GM12878 (cell line): ENCODE measurements at regions not wholly inside any gene's neighbourhood (a gene's known extent, or its start where the extent isn't known, plus 50 kb on each side); places are given as distances from the start of the nearest gene placed in this dataset.

Source experiments
- ATAC-seq: fragments of 200-7000 bp; cut with Tn5 transposase; 3 replicates; pipeline ENCODE4 v1.9.1; 2020; ENCODE audit warnings: mild to moderate bottlenecking, moderate library complexity
- BruUV-seq: library from RNA; stranded (reverse); fragments of 400-500 nt; replicated peaks from 2 replicates; lab custom pipeline; 2021; lab: Mats Ljungman, UMichigan
- CTCF ChIA-PET: fragments of 300-600 bp; sonication (Branson Sonifier 250); formaldehyde crosslinking; extraction: SDS; loops from one replicate; lab custom pipeline; 2021; ENCODE audit warnings: inconsistent platforms; lab: Yijun Ruan, JAX
- POLR2A ChIA-PET: fragments of 350-600 bp; formaldehyde crosslinking; extraction: SDS; loops from one replicate; lab custom pipeline; 2021; ENCODE audit warnings: inconsistent platforms; lab: Charles Lee
- RAD21 ChIA-PET: fragments of 300-600 bp; sonication (Branson Sonifier 250); formaldehyde crosslinking; loops from one replicate; lab custom pipeline; 2023; ENCODE audit warnings: antibody characterized with exemption; ENCODE audit not compliant: unreplicated experiment; lab: Charles Lee
- SMC1A ChIA-PET: fragments of 300-600 bp; sonication (Branson Sonifier 250); formaldehyde crosslinking; loops from one replicate; lab custom pipeline; 2023; ENCODE audit not compliant: unreplicated experiment, uncharacterized antibody; lab: Charles Lee
- DNase-seq: peaks from one replicate; pipeline ENCODE4 v3.0.0-alpha.2; 2011; ENCODE audit warnings: low read depth, low spot score
- FAIRE-seq: peaks from 3 replicates; lab custom pipeline; 2011; peaks lifted over from hg19 to GRCh38; lab: Jason Lieb, UNC
- H2AFZ ChIP-seq: 2 replicates; pipeline ENCODE4 v1.6.0; 2011; ENCODE audit warnings: low read depth, low read length, control low read depth; ENCODE audit not compliant: control insufficient read depth
- H3K27ac ChIP-seq: 2 replicates; pipeline ENCODE4 v1.5.1; 2011; ENCODE audit warnings: control low read depth; ENCODE audit not compliant: control insufficient read depth, insufficient read depth
- H3K27me3 ChIP-seq, 2 experiments: replicated peaks in 1 of 2; 2 replicates each; pipeline versions ENCODE4 v1.6.0 to v1.6.1; 2011; ENCODE audit warnings: low read length in 1 of 2; ENCODE audit not compliant: control insufficient read depth in 2 of 2, insufficient read depth in 2 of 2
- H3K36me3 ChIP-seq, 2 experiments: 2 replicates each; pipeline ENCODE4 v1.5.1; 2011; ENCODE audit warnings: low read length in 1 of 2; ENCODE audit not compliant: control insufficient read depth in 2 of 2, insufficient read depth in 2 of 2
- H3K4me1 ChIP-seq: 2 replicates; pipeline ENCODE4 v1.6.1; 2011; ENCODE audit warnings: mild to moderate bottlenecking, low read length, moderate library complexity, mixed read lengths; ENCODE audit not compliant: control insufficient read depth, insufficient read depth
- H3K4me2 ChIP-seq: 2 replicates; pipeline ENCODE4 v1.6.0; 2011; ENCODE audit warnings: control low read depth; ENCODE audit not compliant: control insufficient read depth, insufficient read depth
- H3K4me3 ChIP-seq: fragments of 200-600 bp; sonication (generic); 2 replicates; pipeline ENCODE4 v1.5.1; 2016
- H3K79me2 ChIP-seq: 2 replicates; pipeline ENCODE4 v1.6.0; 2011; ENCODE audit warnings: low read length; ENCODE audit not compliant: control insufficient read depth, insufficient read depth
- H3K9ac ChIP-seq: 2 replicates; pipeline ENCODE4 v1.8.0; 2011; ENCODE audit warnings: low read length, control low read depth, mixed read lengths; ENCODE audit not compliant: control insufficient read depth, insufficient read depth
- H3K9me3 ChIP-seq: replicated peaks from 3 replicates; pipeline ENCODE4 v1.5.1; 2011; ENCODE audit warnings: mild to moderate bottlenecking, low read length; ENCODE audit not compliant: control insufficient read depth, insufficient read depth
- H4K20me1 ChIP-seq: 2 replicates; pipeline ENCODE4 v1.6.0; 2011; ENCODE audit not compliant: control insufficient read depth, insufficient read depth
- EED ChIP-seq: sonication (generic); IDR thresholded peaks from 2 replicates; pipeline ENCODE4 v1.6.1; 2016; ENCODE audit warnings: antibody characterized with exemption, low read depth
- GABPA ChIP-seq: IDR thresholded peaks from 2 replicates; pipeline ENCODE4 v1.6.1; 2014; ENCODE audit warnings: antibody characterized with exemption, low read depth, mild to moderate bottlenecking, inconsistent platforms
- JUNB ChIP-seq: IDR thresholded peaks from 2 replicates; pipeline ENCODE4 v1.6.1; 2016; ENCODE audit warnings: antibody characterized with exemption, mild to moderate bottlenecking
- KLF5 ChIP-seq: fragments of 450-650 bp; IDR thresholded peaks from 2 replicates; pipeline ENCODE4 v1.6.1; 2014; ENCODE audit warnings: mild to moderate bottlenecking; ENCODE audit not compliant: partially characterized antibody
- MTA2 ChIP-seq: fragments of 450-650 bp; IDR thresholded peaks from 2 replicates; pipeline ENCODE4 v1.6.1; 2016; ENCODE audit warnings: low read depth, mild to moderate bottlenecking, moderate library complexity
- NBN ChIP-seq: fragments of 450-650 bp; IDR thresholded peaks from 2 replicates; pipeline ENCODE4 v1.6.1; 2016
- POLR2A ChIP-seq: IDR thresholded peaks from 2 replicates; pipeline ENCODE4 v1.6.1; 2011; ENCODE audit warnings: low read depth, mild to moderate bottlenecking, low read length
- STAT3 ChIP-seq: IDR thresholded peaks from 2 replicates; pipeline ENCODE4 v1.6.1; 2011; ENCODE audit warnings: low read depth, low read length, improper control_type of control experiment
- TARDBP ChIP-seq: IDR thresholded peaks from 2 replicates; pipeline ENCODE4 v1.6.1; 2016; ENCODE audit warnings: borderline replicate concordance
- WRNIP1 ChIP-seq: IDR thresholded peaks from 2 replicates; pipeline ENCODE4 v1.6.1; 2011; ENCODE audit warnings: low read depth, low read length, improper control_type of control experiment, borderline replicate concordance
- ZNF217 ChIP-seq: fragments of 450-650 bp; IDR thresholded peaks from 2 replicates; pipeline ENCODE4 v1.6.1; 2017; ENCODE audit warnings: antibody characterized with exemption, mild to moderate bottlenecking
- ZNF384 ChIP-seq: IDR thresholded peaks from 2 replicates; pipeline ENCODE4 v1.6.1; 2012; ENCODE audit warnings: low read depth, mild to moderate bottlenecking, low read length, improper control_type of control experiment, borderline replicate concordance
- ZNF622 ChIP-seq: fragments of 450-650 bp; IDR thresholded peaks from 2 replicates; pipeline ENCODE4 v1.6.1; 2017; ENCODE audit warnings: mild to moderate bottlenecking, inconsistent platforms
- WGBS: methylation state at CpG from one replicate; pipeline ENCODE4 v1.1.6; 2016; ENCODE audit warnings: low lambda C conversion rate; ENCODE audit not compliant: insufficient replicate concordance, insufficient coverage; ENCODE audit errors: missing lambda C conversion rate; 5-methylcytosine and 5-hydroxymethylcytosine counted together
- in situ Hi-C: fragments of 300-500 bp; cut with MboI; formaldehyde crosslinking; loops from 9 replicates; pipeline ENCODE4 v1.14.3; 2018; ENCODE audit warnings: mixed read lengths
- intact Hi-C: fragments of 100-400 bp; cut with micrococcal nuclease; formaldehyde crosslinking; loops from one replicate; pipeline ENCODE4 v1.14.2; 2022; ENCODE audit not compliant: unreplicated experiment
- TF ChIP-seq, protein P1 (sequence below): fragments of 450-650 bp; formaldehyde crosslinking; IDR thresholded peaks from 2 replicates; pipeline ENCODE4 v1.5.0; 2022; ENCODE audit warnings: mild to moderate bottlenecking, missing genetic modification characterization
- TF ChIP-seq, protein P2 (sequence below): fragments of 450-650 bp; IDR thresholded peaks from 2 replicates; pipeline ENCODE4 v1.6.1; 2017; ENCODE audit warnings: mild to moderate bottlenecking, low read depth, inconsistent platforms; ENCODE audit not compliant: poor library complexity, severe bottlenecking
- TF ChIP-seq, protein P3 (sequence below): IDR thresholded peaks from 2 replicates; pipeline ENCODE4 v1.6.1; 2011; ENCODE audit warnings: mild to moderate bottlenecking, low read depth, low read length, moderate library complexity; ENCODE audit not compliant: insufficient replicate concordance
- TF ChIP-seq, protein P4 (sequence below): fragments of 450-650 bp; formaldehyde crosslinking; IDR thresholded peaks from 2 replicates; pipeline ENCODE4 v1.4.0; 2022; ENCODE audit warnings: mild to moderate bottlenecking, moderate library complexity

DNA sequence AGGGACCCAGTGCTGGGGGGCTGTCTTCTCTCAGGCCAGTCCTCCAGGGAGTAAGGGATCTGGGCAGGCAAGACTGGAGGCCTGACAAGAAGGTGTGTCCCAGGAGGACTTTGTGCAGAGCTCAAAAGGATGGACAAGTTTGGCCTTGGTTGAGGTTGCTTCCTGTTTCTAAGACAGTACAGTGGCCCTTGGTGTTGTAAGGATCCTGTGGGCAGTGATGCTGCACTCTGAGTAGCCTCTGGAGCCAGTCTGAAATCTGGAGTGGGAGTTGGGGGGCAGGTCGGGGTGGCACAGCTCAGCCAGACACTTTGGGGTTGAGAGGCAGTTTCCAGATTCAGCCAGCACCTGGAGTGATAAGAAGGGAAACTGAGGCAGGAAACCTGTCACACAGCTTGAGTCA is 139.2 kb upstream of the ZMIZ1 start:
- FAIRE-seq: no peak
- in situ Hi-C loops: no loop called here
- H3K4me3 ChIP-seq: no peak overlapping the region
- no peaks in the 10 kb centered on the region for H3K79me2 ChIP-seq
- peaks cover 1 to 8% of the 10 kb centered on the region in 2 experiments for H3K27me3 ChIP-seq
- no peak for TF ChIP-seq TARDBP
- no peak for TF ChIP-seq GABPA
- no peak for TF ChIP-seq WRNIP1
- no peak for TF ChIP-seq STAT3
- TF ChIP-seq ZNF622: no peak
- no peak for TF ChIP-seq MTA2
- TF ChIP-seq EED: no peak
- no peak for TF ChIP-seq ZNF217
- TF ChIP-seq, protein P1, sequence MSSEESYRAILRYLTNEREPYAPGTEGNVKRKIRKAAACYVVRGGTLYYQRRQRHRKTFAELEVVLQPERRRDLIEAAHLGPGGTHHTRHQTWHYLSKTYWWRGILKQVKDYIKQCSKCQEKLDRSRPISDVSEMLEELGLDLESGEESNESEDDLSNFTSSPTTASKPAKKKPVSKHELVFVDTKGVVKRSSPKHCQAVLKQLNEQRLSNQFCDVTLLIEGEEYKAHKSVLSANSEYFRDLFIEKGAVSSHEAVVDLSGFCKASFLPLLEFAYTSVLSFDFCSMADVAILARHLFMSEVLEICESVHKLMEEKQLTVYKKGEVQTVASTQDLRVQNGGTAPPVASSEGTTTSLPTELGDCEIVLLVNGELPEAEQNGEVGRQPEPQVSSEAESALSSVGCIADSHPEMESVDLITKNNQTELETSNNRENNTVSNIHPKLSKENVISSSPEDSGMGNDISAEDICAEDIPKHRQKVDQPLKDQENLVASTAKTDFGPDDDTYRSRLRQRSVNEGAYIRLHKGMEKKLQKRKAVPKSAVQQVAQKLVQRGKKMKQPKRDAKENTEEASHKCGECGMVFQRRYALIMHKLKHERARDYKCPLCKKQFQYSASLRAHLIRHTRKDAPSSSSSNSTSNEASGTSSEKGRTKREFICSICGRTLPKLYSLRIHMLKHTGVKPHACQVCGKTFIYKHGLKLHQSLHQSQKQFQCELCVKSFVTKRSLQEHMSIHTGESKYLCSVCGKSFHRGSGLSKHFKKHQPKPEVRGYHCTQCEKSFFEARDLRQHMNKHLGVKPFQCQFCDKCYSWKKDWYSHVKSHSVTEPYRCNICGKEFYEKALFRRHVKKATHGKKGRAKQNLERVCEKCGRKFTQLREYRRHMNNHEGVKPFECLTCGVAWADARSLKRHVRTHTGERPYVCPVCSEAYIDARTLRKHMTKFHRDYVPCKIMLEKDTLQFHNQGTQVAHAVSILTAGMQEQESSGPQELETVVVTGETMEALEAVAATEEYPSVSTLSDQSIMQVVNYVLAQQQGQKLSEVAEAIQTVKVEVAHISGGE (CRISPR knock-in tag): no peak
- TF ChIP-seq JUNB: no peak
- TF ChIP-seq POLR2A: no peak
- no peak for TF ChIP-seq KLF5
- TF ChIP-seq, protein P2, sequence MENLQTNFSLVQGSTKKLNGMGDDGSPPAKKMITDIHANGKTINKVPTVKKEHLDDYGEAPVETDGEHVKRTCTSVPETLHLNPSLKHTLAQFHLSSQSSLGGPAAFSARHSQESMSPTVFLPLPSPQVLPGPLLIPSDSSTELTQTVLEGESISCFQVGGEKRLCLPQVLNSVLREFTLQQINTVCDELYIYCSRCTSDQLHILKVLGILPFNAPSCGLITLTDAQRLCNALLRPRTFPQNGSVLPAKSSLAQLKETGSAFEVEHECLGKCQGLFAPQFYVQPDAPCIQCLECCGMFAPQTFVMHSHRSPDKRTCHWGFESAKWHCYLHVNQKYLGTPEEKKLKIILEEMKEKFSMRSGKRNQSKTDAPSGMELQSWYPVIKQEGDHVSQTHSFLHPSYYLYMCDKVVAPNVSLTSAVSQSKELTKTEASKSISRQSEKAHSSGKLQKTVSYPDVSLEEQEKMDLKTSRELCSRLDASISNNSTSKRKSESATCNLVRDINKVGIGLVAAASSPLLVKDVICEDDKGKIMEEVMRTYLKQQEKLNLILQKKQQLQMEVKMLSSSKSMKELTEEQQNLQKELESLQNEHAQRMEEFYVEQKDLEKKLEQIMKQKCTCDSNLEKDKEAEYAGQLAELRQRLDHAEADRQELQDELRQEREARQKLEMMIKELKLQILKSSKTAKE: no peak
- TF ChIP-seq ZNF384: no peak
- TF ChIP-seq, protein P3, sequence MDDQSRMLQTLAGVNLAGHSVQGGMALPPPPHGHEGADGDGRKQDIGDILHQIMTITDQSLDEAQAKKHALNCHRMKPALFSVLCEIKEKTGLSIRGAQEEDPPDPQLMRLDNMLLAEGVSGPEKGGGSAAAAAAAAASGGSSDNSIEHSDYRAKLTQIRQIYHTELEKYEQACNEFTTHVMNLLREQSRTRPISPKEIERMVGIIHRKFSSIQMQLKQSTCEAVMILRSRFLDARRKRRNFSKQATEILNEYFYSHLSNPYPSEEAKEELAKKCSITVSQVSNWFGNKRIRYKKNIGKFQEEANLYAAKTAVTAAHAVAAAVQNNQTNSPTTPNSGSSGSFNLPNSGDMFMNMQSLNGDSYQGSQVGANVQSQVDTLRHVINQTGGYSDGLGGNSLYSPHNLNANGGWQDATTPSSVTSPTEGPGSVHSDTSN: no peak
- TF ChIP-seq, protein P4, sequence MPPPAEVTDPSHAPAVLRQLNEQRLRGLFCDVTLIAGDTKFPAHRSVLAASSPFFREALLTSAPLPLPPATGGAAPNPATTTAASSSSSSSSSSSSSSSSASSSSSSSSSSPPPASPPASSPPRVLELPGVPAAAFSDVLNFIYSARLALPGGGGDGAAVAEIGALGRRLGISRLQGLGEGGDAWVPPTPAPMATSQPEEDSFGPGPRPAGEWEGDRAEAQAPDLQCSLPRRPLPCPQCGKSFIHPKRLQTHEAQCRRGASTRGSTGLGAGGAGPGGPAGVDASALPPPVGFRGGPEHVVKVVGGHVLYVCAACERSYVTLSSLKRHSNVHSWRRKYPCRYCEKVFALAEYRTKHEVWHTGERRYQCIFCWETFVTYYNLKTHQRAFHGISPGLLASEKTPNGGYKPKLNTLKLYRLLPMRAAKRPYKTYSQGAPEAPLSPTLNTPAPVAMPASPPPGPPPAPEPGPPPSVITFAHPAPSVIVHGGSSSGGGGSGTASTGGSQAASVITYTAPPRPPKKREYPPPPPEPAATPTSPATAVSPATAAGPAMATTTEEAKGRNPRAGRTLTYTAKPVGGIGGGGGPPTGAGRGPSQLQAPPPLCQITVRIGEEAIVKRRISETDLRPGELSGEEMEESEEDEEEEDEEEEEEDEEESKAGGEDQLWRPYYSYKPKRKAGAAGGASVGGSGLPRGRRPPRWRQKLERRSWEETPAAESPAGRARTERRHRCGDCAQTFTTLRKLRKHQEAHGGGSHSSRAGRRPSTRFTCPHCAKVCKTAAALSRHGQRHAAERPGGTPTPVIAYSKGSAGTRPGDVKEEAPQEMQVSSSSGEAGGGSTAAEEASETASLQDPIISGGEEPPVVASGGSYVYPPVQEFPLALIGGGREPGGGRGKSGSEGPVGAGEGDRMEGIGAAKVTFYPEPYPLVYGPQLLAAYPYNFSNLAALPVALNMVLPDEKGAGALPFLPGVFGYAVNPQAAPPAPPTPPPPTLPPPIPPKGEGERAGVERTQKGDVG (CRISPR knock-in tag): no peak
- TF ChIP-seq NBN: no peak
- TF ChIP-seq, all 136 proteins: peak for 0
- Histone ChIP-seq H3K9ac (no peak overlapping the region), H3K4me1 (no peaks in the 10 kb centered on the region), H4K20me1 (no peaks in the 10 kb centered on the region; the same call in 1 of the 2 replicates), H3K36me3 (no peaks in the 10 kb centered on the region), H3K27ac (no peak overlapping the region), H3K4me2 (no peak overlapping the region), H2AFZ (no peak overlapping the region), H3K9me3 (no peaks in the 10 kb centered on the region)
- BruUV-seq: no TSS peak
- DNase-seq (no peak), ATAC-seq (no peak)
- ChIA-PET RAD21 (no interaction called here), CTCF (no interaction called here), POLR2A (no interaction called here), SMC1A (interaction anchor here (1.2 kb wide), 1 partner anchor 9 kb away, joined by 3 read pairs; no protein-coding TSS in a partner anchor)
- intact Hi-C loops: no loop called here
- 0% methylated on average over 1 of the region's 1 CpG for WGBS
